IMR-90 (cell line): ENCODE measurements at regions not wholly inside any gene's neighbourhood (a gene's known extent, or its start where the extent isn't known, plus 50 kb on each side); places are given as distances from the start of the nearest gene placed in this dataset.

Experiments
- ATAC-seq: fragments of 200-7000 bp; cut with Tn5 transposase; 2 replicates; pipeline ENCODE4 v1.9.1; 2020; ENCODE audit warnings: low read depth, mild to moderate bottlenecking, moderate library complexity
- BruUV-seq: library from RNA; stranded (reverse); fragments of 400-500 nt; replicated peaks from 2 replicates; lab custom pipeline; 2021; lab: Mats Ljungman, UMichigan
- CTCF ChIA-PET: fragments of 300-600 bp; formaldehyde crosslinking; extraction: SDS; loops from one replicate; lab custom pipeline; 2021; ENCODE audit warnings: antibody characterized with exemption; lab: Yijun Ruan, JAX
- POLR2A ChIA-PET: fragments of 300-600 bp; sonication (Branson Sonifier 250); formaldehyde crosslinking; loops from one replicate; lab custom pipeline; 2022; ENCODE audit warnings: antibody characterized with exemption; ENCODE audit not compliant: unreplicated experiment; lab: Charles Lee
- DNase-seq: peaks from one replicate; pipeline ENCODE4 v3.0.0; 2013
- H2AFZ ChIP-seq: replicated peaks from 2 replicates; pipeline ENCODE3; 2013; ENCODE audit warnings: low read length, mild to moderate bottlenecking; ENCODE audit not compliant: poor library complexity
- H2AK5ac ChIP-seq: 2 replicates; pipeline ENCODE4 v1.6.1; 2013; ENCODE audit warnings: low read depth, low read length, inconsistent platforms
- H2AK9ac ChIP-seq: replicated peaks from 2 replicates; pipeline ENCODE3; 2013; ENCODE audit warnings: mild to moderate bottlenecking, low read depth, low read length, moderate library complexity; ENCODE audit not compliant: poor library complexity
- H2BK120ac ChIP-seq: 2 replicates; pipeline ENCODE4 v1.6.1; 2013; ENCODE audit warnings: low read depth, low read length, inconsistent platforms
- H2BK15ac ChIP-seq: 3 replicates; pipeline ENCODE4 v1.6.1; 2013; ENCODE audit warnings: low read depth, low read length, inconsistent platforms
- H2BK20ac ChIP-seq: 2 replicates; pipeline ENCODE4 v1.6.1; 2013; ENCODE audit warnings: low read depth, mild to moderate bottlenecking, inconsistent platforms, low read length, moderate library complexity
- H2BK5ac ChIP-seq: 2 replicates; pipeline ENCODE4 v1.6.1; 2013; ENCODE audit warnings: mild to moderate bottlenecking, low read depth, low read length, inconsistent platforms; ENCODE audit not compliant: poor library complexity, severe bottlenecking
- H3K14ac ChIP-seq: replicated peaks from 2 replicates; pipeline ENCODE4 v1.6.1; 2013; ENCODE audit warnings: low read depth, low read length, inconsistent platforms
- H3K18ac ChIP-seq: 2 replicates; pipeline ENCODE4 v1.6.1; 2013; ENCODE audit warnings: low read depth, low read length, control low read depth
- H3K23ac ChIP-seq: 2 replicates; pipeline ENCODE4 v1.6.1; 2013; ENCODE audit warnings: low read depth, low read length, inconsistent platforms
- H3K27ac ChIP-seq: 2 replicates; pipeline ENCODE4 v1.5.1; 2013; ENCODE audit warnings: mild to moderate bottlenecking, control low read depth, low read length; ENCODE audit not compliant: insufficient read depth
- H3K27me3 ChIP-seq: 2 replicates; pipeline ENCODE4 v1.6.1; 2013; ENCODE audit warnings: low read length; ENCODE audit not compliant: control insufficient read depth, insufficient read depth
- H3K36me3 ChIP-seq: 2 replicates; pipeline ENCODE4 v1.6.1; 2013; ENCODE audit warnings: low read length, mixed read lengths; ENCODE audit not compliant: control insufficient read depth, insufficient read depth
- H3K4ac ChIP-seq: 2 replicates; pipeline ENCODE4 v1.6.1; 2013; ENCODE audit warnings: low read depth, low read length, inconsistent platforms
- H3K4me1 ChIP-seq: 2 replicates; pipeline ENCODE4 v1.6.1; 2013; ENCODE audit warnings: low read length, mixed read lengths; ENCODE audit not compliant: control insufficient read depth, insufficient read depth
- H3K4me2 ChIP-seq: 2 replicates; pipeline ENCODE4 v1.6.1; 2013; ENCODE audit warnings: low read depth, mild to moderate bottlenecking, control low read depth, low read length, moderate library complexity
- H3K4me3 ChIP-seq: 2 replicates; pipeline ENCODE4 v1.5.1; 2013; ENCODE audit warnings: low read depth, mild to moderate bottlenecking, control low read depth, low read length, moderate library complexity; ENCODE audit not compliant: insufficient read depth
- H3K56ac ChIP-seq: 2 replicates; pipeline ENCODE4 v1.6.1; 2013; ENCODE audit warnings: low read length, inconsistent platforms; ENCODE audit not compliant: insufficient read depth; ENCODE audit errors: extremely low read depth
- H3K79me1 ChIP-seq, 2 experiments: 2 replicates each; pipeline ENCODE4 v1.6.1; 2013; ENCODE audit warnings: low read length in 2 of 2, inconsistent platforms in 1 of 2, low read depth in 1 of 2
- H3K9ac ChIP-seq: 2 replicates; pipeline ENCODE4 v1.6.1; 2013; ENCODE audit warnings: low read depth, low read length, control low read depth
- H3K9me1 ChIP-seq: 2 replicates; pipeline ENCODE4 v1.6.1; 2013; ENCODE audit warnings: low read length, inconsistent platforms; ENCODE audit not compliant: insufficient read depth
- H3K9me3 ChIP-seq: 2 replicates; pipeline ENCODE4 v1.6.1; 2013; ENCODE audit warnings: low read length; ENCODE audit not compliant: control insufficient read depth, insufficient read depth
- H4K20me1 ChIP-seq: 2 replicates; pipeline ENCODE4 v1.6.1; 2013; ENCODE audit warnings: low read length, inconsistent platforms; ENCODE audit not compliant: insufficient read depth
- H4K5ac ChIP-seq: 2 replicates; pipeline ENCODE4 v1.6.1; 2013; ENCODE audit warnings: mild to moderate bottlenecking, low read depth, low read length, control low read depth
- H4K8ac ChIP-seq, 2 experiments: 2 replicates each; pipeline ENCODE4 v1.6.1; 2013; ENCODE audit warnings: low read depth in 2 of 2, low read length in 2 of 2, control low read depth in 1 of 2, inconsistent platforms in 1 of 2
- H4K91ac ChIP-seq: 2 replicates; pipeline ENCODE4 v1.6.1; 2013; ENCODE audit warnings: low read depth, low read length, inconsistent platforms; ENCODE audit not compliant: insufficient read depth
- CEBPB ChIP-seq: IDR thresholded peaks from 2 replicates; pipeline ENCODE4 v1.6.1; 2012; ENCODE audit warnings: low read depth, low read length, improper control_type of control experiment
- CHD1 ChIP-seq: IDR thresholded peaks from 2 replicates; pipeline ENCODE4 v1.6.1; 2012; ENCODE audit warnings: low read depth, low read length, improper control_type of control experiment
- MAFK ChIP-seq: IDR thresholded peaks from 2 replicates; pipeline ENCODE4 v1.6.1; 2012; ENCODE audit warnings: low read depth, low read length, improper control_type of control experiment
- MAZ ChIP-seq: IDR thresholded peaks from 2 replicates; pipeline ENCODE4 v1.6.1; 2012; ENCODE audit warnings: low read depth, mild to moderate bottlenecking, low read length, improper control_type of control experiment, moderate library complexity, borderline replicate concordance
- POLR2A ChIP-seq: IDR thresholded peaks from 2 replicates; pipeline ENCODE4 v1.6.1; 2012; ENCODE audit warnings: mild to moderate bottlenecking, low read depth, low read length
- RCOR1 ChIP-seq: IDR thresholded peaks from 2 replicates; pipeline ENCODE4 v1.6.1; 2012; ENCODE audit warnings: mild to moderate bottlenecking, low read length, improper control_type of control experiment; ENCODE audit not compliant: insufficient replicate concordance
- RFX5 ChIP-seq: IDR thresholded peaks from 2 replicates; pipeline ENCODE4 v1.8.0; 2012; ENCODE audit warnings: low read depth, mild to moderate bottlenecking, low read length, moderate library complexity
- SMC3 ChIP-seq: fragments of 150-350 bp; IDR thresholded peaks from 2 replicates; pipeline ENCODE4 v1.6.1; 2016; ENCODE audit warnings: low read depth, mild to moderate bottlenecking, antibody characterized with exemption, low read length, moderate library complexity
- WGBS, 2 experiments: methylation state at CpG; one replicate each; pipeline versions ENCODE4 v1.1.5 to v1.1.7; 2013; ENCODE audit warnings: missing lambda C conversion rate in 2 of 2; ENCODE audit not compliant: insufficient read length in 1 of 2; ENCODE audit errors: extremely low coverage in 2 of 2; 5-methylcytosine and 5-hydroxymethylcytosine counted together
- dilution Hi-C: fragments of 300-500 bp; cut with HindIII; formaldehyde crosslinking; loops from one replicate; pipeline ENCODE4 v1.14.3; 2018; ENCODE audit warnings: low sequenced_read_pairs; ENCODE audit not compliant: unreplicated experiment
- in situ Hi-C: fragments of 300-500 bp; cut with MboI; formaldehyde crosslinking; loops from 3 replicates; pipeline ENCODE4 v1.14.3; 2019; ENCODE audit warnings: low sequenced_read_pairs, inconsistent platforms, mixed read lengths
- intact Hi-C: fragments of 100-400 bp; cut with micrococcal nuclease; formaldehyde crosslinking; loops from 2 replicates; pipeline ENCODE4 v1.10.0; 2022
- TF ChIP-seq, protein P1 (sequence below): conservative IDR thresholded peaks from 2 replicates; pipeline ENCODE4 v1.5.1; 2012; ENCODE audit warnings: mild to moderate bottlenecking, low read depth, low read length, improper control_type of control experiment
- TF ChIP-seq, protein P2 (sequence below): fragments of 150-350 bp; IDR thresholded peaks from 2 replicates; pipeline ENCODE4 v1.6.1; 2016; ENCODE audit warnings: low read depth, mild to moderate bottlenecking, low read length, moderate library complexity, borderline replicate concordance

DNA sequence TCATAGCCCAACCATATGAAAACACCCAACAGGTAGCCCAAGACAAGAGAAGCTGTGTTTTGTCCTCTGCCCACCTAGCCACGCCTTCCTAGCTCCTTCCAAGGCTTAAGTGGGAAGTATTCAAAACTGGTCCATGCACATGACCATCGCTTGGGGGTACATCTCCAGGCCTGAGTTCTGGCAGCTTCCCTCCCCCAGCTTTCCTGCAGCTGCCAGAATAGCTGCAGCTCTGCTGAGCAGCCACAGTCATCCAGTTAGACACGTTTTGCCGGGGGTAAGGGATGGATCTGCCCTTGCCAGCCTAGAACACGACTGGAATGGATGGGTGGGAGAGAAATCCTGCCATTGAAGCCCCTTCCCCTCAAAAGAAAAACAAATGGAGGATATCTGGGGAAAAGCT is 166.8 kb downstream of the NRP2 start:
- Histone ChIP-seq H3K4ac (no peak overlapping the region), H2BK15ac (no peak overlapping the region), H3K4me1 (peaks cover 5% of the 10 kb centered on the region; the same call in 1 of the 2 replicates), H2BK5ac (no peak overlapping the region), H3K56ac (no peak overlapping the region), H3K9me3 (no peaks in the 10 kb centered on the region), H3K9me1 (no peaks in the 10 kb centered on the region), H3K23ac (no peak overlapping the region), H3K4me3 (no peak overlapping the region), H3K27me3 (peaks cover 15% of the 10 kb centered on the region), H2AK5ac (no peak overlapping the region), H2BK20ac (no peak overlapping the region), H3K27ac (no peak overlapping the region), H2BK120ac (no peak overlapping the region), H3K79me1 (no peaks in the 10 kb centered on the region), H3K36me3 (no peaks in the 10 kb centered on the region), H3K9ac (no peak overlapping the region), H4K5ac (no peak overlapping the region), H4K91ac (no peak overlapping the region), H3K18ac (no peak overlapping the region), H2AK9ac (no peak overlapping the region), H3K14ac (no peak overlapping the region), H3K4me2 (no peak overlapping the region; the same call in 1 of the 2 replicates), H2AFZ (no peak overlapping the region), H4K8ac (no peak overlapping the region), H4K20me1 (no peaks in the 10 kb centered on the region)
- DNase-seq: no peak
- TF ChIP-seq CEBPB: no peak
- TF ChIP-seq MAZ: no peak
- TF ChIP-seq, protein P1, sequence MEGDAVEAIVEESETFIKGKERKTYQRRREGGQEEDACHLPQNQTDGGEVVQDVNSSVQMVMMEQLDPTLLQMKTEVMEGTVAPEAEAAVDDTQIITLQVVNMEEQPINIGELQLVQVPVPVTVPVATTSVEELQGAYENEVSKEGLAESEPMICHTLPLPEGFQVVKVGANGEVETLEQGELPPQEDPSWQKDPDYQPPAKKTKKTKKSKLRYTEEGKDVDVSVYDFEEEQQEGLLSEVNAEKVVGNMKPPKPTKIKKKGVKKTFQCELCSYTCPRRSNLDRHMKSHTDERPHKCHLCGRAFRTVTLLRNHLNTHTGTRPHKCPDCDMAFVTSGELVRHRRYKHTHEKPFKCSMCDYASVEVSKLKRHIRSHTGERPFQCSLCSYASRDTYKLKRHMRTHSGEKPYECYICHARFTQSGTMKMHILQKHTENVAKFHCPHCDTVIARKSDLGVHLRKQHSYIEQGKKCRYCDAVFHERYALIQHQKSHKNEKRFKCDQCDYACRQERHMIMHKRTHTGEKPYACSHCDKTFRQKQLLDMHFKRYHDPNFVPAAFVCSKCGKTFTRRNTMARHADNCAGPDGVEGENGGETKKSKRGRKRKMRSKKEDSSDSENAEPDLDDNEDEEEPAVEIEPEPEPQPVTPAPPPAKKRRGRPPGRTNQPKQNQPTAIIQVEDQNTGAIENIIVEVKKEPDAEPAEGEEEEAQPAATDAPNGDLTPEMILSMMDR: no peak
- no peak for TF ChIP-seq MAFK
- TF ChIP-seq RFX5: no peak
- TF ChIP-seq CHD1: no peak
- TF ChIP-seq, protein P2, sequence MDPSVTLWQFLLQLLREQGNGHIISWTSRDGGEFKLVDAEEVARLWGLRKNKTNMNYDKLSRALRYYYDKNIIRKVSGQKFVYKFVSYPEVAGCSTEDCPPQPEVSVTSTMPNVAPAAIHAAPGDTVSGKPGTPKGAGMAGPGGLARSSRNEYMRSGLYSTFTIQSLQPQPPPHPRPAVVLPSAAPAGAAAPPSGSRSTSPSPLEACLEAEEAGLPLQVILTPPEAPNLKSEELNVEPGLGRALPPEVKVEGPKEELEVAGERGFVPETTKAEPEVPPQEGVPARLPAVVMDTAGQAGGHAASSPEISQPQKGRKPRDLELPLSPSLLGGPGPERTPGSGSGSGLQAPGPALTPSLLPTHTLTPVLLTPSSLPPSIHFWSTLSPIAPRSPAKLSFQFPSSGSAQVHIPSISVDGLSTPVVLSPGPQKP: no peak
- TF ChIP-seq POLR2A: no peak
- no peak for TF ChIP-seq SMC3
- TF ChIP-seq RCOR1: no peak
- in situ Hi-C loops (no loop called here), dilution Hi-C loops (no loop called here), intact Hi-C loops (no loop called here)
- WGBS, 2 experiments: 70% methylated on average over 2 of the region's 5 CpGs; no CpG with 5 or more reads in 1 of the 2 experiments
- ATAC-seq: no peak
- POLR2A ChIA-PET: interaction anchor here (0.6 kb wide), 1 partner anchor 479 kb away, joined by 3 read pairs; no protein-coding TSS in a partner anchor
- no TSS peak for BruUV-seq
- CTCF ChIA-PET: interaction anchor here (0.6 kb wide), 1 partner anchor 132 kb away, joined by 3 read pairs; no protein-coding TSS in a partner anchor
